Thoracic aorta (tissue), 2 donors: ENCODE measurements at regions not wholly inside any gene's neighbourhood (a gene's known extent, or its start where the extent isn't known, plus 50 kb on each side); places are given as distances from the start of the nearest gene placed in this dataset.

ENCODE experiments used
- ATAC-seq: fragments of 150-250 bp; one replicate; pipeline ENCODE4 v1.8.0; 2017; ENCODE audit warnings: low read depth; ENCODE audit not compliant: insufficient number of reproducible peaks, low FRiP score
- DNase-seq: peaks from one replicate; pipeline ENCODE4 v3.0.0-alpha.2; 2020; ENCODE audit warnings: low spot score
- H3K27ac ChIP-seq, 2 donors: fragments of 200-600 bp; sonication (generic); 1 replicate in 1 of 2; 2 replicates in 1 of 2; pipeline ENCODE4 v1.5.1; 2016; ENCODE audit warnings: mild to moderate bottlenecking in 2 of 2, moderate library complexity in 2 of 2
- H3K27me3 ChIP-seq: fragments of 200-600 bp; sonication (generic); replicated peaks from 2 replicates; pipeline ENCODE4 v1.6.0; 2016; ENCODE audit warnings: mild to moderate bottlenecking; ENCODE audit not compliant: insufficient read depth
- H3K36me3 ChIP-seq: fragments of 200-600 bp; sonication (generic); one replicate; pipeline ENCODE4 v1.5.1; 2016
- H3K4me1 ChIP-seq, 2 donors: fragments of 200-600 bp; sonication (generic); 1 replicate in 1 of 2; 2 replicates in 1 of 2; pipeline versions ENCODE4 v1.5.1 to v1.6.0; 2016; ENCODE audit warnings: low read depth in 2 of 2, mild to moderate bottlenecking in 1 of 2; ENCODE audit not compliant: control insufficient read depth in 1 of 2
- H3K4me3 ChIP-seq: fragments of 200-600 bp; sonication (generic); 2 replicates; pipeline ENCODE4 v1.5.1; 2016; ENCODE audit warnings: mild to moderate bottlenecking
- H3K9me3 ChIP-seq: fragments of 200-600 bp; sonication (generic); 2 replicates; pipeline ENCODE4 v1.5.1; 2016
- TF ChIP-seq, protein P1 (sequence below): fragments of 200-600 bp; sonication (generic); IDR thresholded peaks from one replicate; pipeline ENCODE4 v1.5.1; 2019; ENCODE audit warnings: antibody characterized with exemption

DNA sequence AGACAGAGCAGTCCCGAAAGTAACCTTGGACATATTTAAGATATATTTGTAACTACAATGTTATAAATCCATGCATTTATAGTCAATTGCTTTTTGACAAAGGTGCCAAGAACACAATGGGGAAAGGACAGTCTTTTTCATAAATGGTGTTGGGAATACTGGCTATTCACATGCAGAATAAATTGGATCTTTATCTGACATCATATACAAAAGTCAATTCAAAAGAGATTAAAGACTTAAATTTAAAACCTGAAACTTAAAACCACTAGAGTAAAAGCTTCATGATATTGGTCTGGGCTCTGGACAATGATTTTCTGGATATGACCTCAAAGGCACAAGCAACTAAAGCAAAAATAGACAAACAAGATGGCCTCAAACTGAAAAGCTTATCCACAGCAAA lies 950.7 kb upstream of the TYRP1 start:
- ATAC-seq: no peak

DNA sequence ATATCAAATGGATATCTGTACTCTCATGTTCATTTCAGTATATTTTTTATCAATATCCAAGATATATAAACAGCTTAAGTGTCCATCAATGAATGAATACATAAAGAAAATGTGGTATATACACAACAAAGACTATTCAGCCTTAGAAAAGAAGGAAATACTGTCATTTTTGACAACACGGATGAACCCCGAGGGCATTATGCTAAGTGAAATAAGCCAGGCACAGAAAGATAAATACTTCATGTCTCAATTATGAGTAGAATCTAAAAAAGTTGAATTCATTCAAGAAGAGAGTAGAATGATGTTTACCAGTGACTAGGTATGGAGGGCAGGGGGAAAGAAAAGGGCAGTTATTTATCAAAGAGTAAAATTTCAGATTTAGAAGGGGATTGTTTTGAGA lies 949.8 kb upstream of the TYRP1 start:
- TF ChIP-seq, protein P1, sequence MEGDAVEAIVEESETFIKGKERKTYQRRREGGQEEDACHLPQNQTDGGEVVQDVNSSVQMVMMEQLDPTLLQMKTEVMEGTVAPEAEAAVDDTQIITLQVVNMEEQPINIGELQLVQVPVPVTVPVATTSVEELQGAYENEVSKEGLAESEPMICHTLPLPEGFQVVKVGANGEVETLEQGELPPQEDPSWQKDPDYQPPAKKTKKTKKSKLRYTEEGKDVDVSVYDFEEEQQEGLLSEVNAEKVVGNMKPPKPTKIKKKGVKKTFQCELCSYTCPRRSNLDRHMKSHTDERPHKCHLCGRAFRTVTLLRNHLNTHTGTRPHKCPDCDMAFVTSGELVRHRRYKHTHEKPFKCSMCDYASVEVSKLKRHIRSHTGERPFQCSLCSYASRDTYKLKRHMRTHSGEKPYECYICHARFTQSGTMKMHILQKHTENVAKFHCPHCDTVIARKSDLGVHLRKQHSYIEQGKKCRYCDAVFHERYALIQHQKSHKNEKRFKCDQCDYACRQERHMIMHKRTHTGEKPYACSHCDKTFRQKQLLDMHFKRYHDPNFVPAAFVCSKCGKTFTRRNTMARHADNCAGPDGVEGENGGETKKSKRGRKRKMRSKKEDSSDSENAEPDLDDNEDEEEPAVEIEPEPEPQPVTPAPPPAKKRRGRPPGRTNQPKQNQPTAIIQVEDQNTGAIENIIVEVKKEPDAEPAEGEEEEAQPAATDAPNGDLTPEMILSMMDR: no peak
- ATAC-seq: no peak

More for the DNA sequence above, 950.7 kb upstream of the TYRP1 start:
- no peak for DNase-seq
- H3K27me3 ChIP-seq: no peaks in the 10 kb centered on the region
- H3K9me3 ChIP-seq: no peaks in the 10 kb centered on the region
- H3K27ac ChIP-seq: no peak overlapping the region
- H3K4me1 ChIP-seq: no peaks in the 10 kb centered on the region
- no peak overlapping the region for H3K4me3 ChIP-seq
- H3K36me3 ChIP-seq: no peaks in the 10 kb centered on the region
- TF ChIP-seq, protein P1: no peak

DNA sequence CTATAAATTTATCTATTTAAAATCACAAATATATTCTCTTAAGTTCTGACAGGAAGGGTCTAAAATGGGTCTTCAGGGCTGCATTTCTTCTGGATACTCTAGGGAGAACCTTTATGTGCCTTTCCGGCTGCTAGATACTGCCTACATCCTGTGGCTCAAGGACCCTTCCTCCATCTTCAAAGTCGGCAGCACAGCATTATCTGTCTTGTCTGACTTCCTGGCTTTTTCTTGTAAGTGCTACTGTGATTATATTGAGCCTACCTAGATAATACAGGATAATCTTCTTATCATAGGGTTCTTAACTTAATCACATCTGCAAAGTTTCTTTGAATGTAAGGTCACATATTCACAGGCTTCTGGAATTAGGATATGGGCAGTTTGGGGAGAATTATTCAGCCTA lies 943.8 kb upstream of the TYRP1 start:
- TF ChIP-seq, protein P1: no peak
- ATAC-seq: no peak

More for the DNA sequence above, 949.8 kb upstream of the TYRP1 start:
- no peaks in the 10 kb centered on the region for H3K9me3 ChIP-seq
- H3K4me3 ChIP-seq: no peak overlapping the region
- H3K36me3 ChIP-seq: no peaks in the 10 kb centered on the region
- H3K4me1 ChIP-seq: no peaks in the 10 kb centered on the region
- no peaks in the 10 kb centered on the region for H3K27me3 ChIP-seq
- no peak for DNase-seq
- H3K27ac ChIP-seq: no peak overlapping the region

DNA sequence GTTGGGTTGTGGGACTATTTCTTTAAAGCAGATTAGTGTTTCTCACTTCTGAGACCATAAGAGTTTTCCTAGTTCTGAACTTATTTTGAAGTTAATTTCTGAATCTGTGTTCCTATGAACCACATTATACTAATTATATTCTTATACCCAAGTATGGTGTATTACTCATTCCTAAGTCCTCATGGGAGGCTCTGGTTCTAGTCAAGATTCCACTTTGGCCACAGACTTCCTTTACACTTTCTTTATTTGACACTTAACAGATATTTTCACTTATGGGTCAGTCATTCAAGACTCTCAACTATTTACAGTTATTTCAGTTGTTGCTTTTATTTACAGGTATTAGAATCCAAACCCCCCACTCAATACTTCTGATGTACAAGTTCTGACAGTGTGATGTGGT lies 937.2 kb upstream of the TYRP1 start:
- H3K27ac ChIP-seq: no peak overlapping the region
- TF ChIP-seq, protein P1: no peak
- no peak for ATAC-seq

More for the DNA sequence above, 943.8 kb upstream of the TYRP1 start:
- no peaks in the 10 kb centered on the region for H3K36me3 ChIP-seq
- no peak overlapping the region for H3K4me3 ChIP-seq
- no peaks in the 10 kb centered on the region for H3K9me3 ChIP-seq
- no peak overlapping the region for H3K27ac ChIP-seq
- no peaks in the 10 kb centered on the region for H3K4me1 ChIP-seq
- no peaks in the 10 kb centered on the region for H3K27me3 ChIP-seq
- DNase-seq: no peak

DNA sequence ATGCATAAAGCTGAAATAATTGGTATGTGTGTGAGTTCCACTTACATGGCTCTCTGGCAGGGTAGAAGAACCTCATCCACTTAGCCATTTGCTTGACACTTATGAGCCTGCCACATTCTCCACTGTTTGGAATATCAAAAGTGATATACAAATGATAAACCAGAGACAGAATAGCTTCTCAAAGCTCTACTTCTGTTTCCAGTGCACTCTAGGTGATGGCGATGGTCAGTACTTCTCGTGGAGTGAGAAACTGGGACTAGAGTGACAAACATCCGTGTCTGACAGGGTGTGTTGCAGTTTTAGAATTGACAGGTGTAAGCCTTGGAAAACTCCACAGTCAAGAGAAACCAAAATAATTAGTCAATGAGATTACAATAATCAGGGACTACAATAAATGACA lies 935.8 kb upstream of the TYRP1 start:
- TF ChIP-seq, protein P1: no peak
- ATAC-seq (no peak), DNase-seq (no peak)
- H3K27me3 ChIP-seq: no peaks in the 10 kb centered on the region
- no peaks in the 10 kb centered on the region for H3K9me3 ChIP-seq
- no peaks in the 10 kb centered on the region for H3K36me3 ChIP-seq
- H3K27ac ChIP-seq: no peak overlapping the region
- no peaks in the 10 kb centered on the region for H3K4me1 ChIP-seq
- H3K4me3 ChIP-seq: no peak overlapping the region

More for the DNA sequence above, 937.2 kb upstream of the TYRP1 start:
- no peaks in the 10 kb centered on the region for H3K36me3 ChIP-seq
- H3K9me3 ChIP-seq: no peaks in the 10 kb centered on the region
- no peak for DNase-seq
- H3K27me3 ChIP-seq: no peaks in the 10 kb centered on the region
- H3K4me3 ChIP-seq: no peak overlapping the region
- H3K4me1 ChIP-seq: no peaks in the 10 kb centered on the region
